Naive B cell (primary cell): ENCODE measurements at regions not wholly inside any gene's neighbourhood (a gene's known extent, or its start where the extent isn't known, plus 50 kb on each side); places are given as distances from the start of the nearest gene placed in this dataset.
"Not testable (repeated sequence)": the region's sequence is repeated elsewhere in the genome, so short reads cannot be mapped to it uniquely, and the experiment has no call there.

ENCODE experiments used
- ATAC-seq, 2 donors: fragments of 150-1000 bp; cut with Tn5 transposase; 2 replicates each; pipeline ENCODE4 v1.10.0; 2021; ENCODE audit warnings: low read depth in 2 of 2, mild to moderate bottlenecking in 2 of 2, moderate library complexity in 2 of 2
- DNase-seq: peaks from one replicate; pipeline ENCODE4 v3.0.0; 2022
- H3K27ac Mint-ChIP-seq, 6 donors: one replicate each; pipeline ENCODE4 v1.8.0; 2020 to 2022; ENCODE audit warnings: mild to moderate bottlenecking in 6 of 6, mixed read lengths in 6 of 6, moderate library complexity in 5 of 6, inconsistent platforms in 2 of 6
- H3K27me3 Mint-ChIP-seq, 3 donors: one replicate each; pipeline ENCODE4 v1.8.0; 2021 to 2022; ENCODE audit warnings: mixed read lengths in 3 of 3, mild to moderate bottlenecking in 1 of 3
- H3K36me3 Mint-ChIP-seq, 2 donors: one replicate each; pipeline ENCODE4 v1.8.0; 2020 to 2022; ENCODE audit warnings: mixed read lengths in 2 of 2, inconsistent platforms in 1 of 2, mild to moderate bottlenecking in 1 of 2
- H3K4me1 Mint-ChIP-seq, 3 donors: one replicate each; pipeline ENCODE4 v1.8.0; 2020 to 2022; ENCODE audit warnings: mixed read lengths in 3 of 3, inconsistent platforms in 1 of 3, mild to moderate bottlenecking in 1 of 3, moderate library complexity in 1 of 3
- H3K4me3 Mint-ChIP-seq, 8 donors: one replicate each; pipeline ENCODE4 v1.8.0; 2020 to 2022; ENCODE audit warnings: mild to moderate bottlenecking in 8 of 8, mixed read lengths in 8 of 8, moderate library complexity in 8 of 8, inconsistent platforms in 2 of 8
- H3K9me3 Mint-ChIP-seq, 7 donors: one replicate each; pipeline ENCODE4 v1.8.0; 2020 to 2022; ENCODE audit warnings: mixed read lengths in 7 of 7, mild to moderate bottlenecking in 5 of 7, inconsistent platforms in 2 of 7, moderate library complexity in 1 of 7

DNA sequence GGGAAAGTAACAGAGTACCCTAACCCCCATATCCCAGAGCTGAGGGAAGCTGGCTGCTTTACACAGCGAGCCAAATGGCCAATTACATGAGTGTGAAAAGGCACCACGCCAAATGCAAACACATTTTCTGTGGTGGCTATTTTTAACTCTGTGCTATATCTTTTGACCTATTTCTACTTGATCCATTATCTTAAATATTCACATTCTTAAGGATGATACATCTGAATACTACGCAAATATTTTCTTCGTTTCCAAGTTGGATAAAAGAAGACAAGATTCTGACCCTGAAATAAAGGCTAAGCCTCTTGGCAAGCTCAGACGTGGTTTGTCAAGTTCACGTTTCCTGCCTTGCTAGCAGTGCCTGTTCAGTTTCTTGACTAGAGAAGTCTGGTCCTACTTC lies 146.7 kb upstream of the TMEM196 start:
- H3K27me3 Mint-ChIP-seq: no peaks in the 10 kb centered on the region
- no peak overlapping the region for H3K4me3 Mint-ChIP-seq
- DNase-seq (no peak), ATAC-seq (no peak)
- H3K36me3 Mint-ChIP-seq: no peaks in the 10 kb centered on the region
- no peak overlapping the region for H3K27ac Mint-ChIP-seq
- peaks cover 0 to 3% (median 0%) of the 10 kb centered on the region in 7 donors for H3K9me3 Mint-ChIP-seq
- H3K4me1 Mint-ChIP-seq: no peaks in the 10 kb centered on the region

DNA sequence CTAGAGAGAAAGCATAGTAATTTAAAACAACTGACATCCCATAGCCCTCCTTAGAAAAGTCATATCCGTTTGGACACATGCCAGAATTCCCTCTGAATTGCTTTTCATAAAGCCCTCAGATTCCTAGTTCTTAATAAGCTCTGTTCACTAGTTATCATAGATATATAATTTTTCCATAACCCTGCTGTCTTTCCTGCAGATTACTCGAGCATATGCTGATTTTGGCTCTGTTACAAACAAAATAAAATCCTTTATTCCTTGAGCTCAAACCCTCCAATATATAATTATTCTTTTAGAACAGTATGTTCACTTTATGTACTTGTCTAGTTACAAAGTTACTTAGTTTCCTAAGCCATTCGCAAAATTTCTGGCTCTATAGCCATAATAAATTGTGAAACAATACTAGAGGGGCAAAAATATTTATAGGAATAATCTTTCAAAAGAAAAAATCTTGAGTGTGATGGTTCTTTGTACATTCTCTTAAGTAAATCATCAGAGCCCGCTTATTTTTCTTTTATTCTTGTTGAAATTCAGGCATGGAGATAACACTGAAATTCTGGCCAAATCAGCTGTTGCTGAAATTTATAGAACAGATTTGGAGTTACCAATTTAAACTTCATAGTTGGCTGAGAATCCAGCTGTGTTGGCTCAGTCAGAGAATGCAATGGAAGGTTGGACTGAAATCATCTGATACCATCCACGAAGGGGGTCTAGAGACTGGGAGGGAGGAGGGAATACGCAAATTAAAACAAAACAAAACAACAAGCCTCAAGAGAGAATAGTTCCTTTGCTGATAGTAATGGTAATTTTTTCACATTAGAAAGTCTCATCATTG lies 146.1 kb upstream of the TMEM196 start:
- peaks cover 0 to 3% (median 0%) of the 10 kb centered on the region in 7 donors for H3K9me3 Mint-ChIP-seq
- ATAC-seq (no peak), DNase-seq (no peak)
- no peaks in the 10 kb centered on the region for H3K36me3 Mint-ChIP-seq
- H3K27ac Mint-ChIP-seq: no peak overlapping the region
- H3K27me3 Mint-ChIP-seq: no peaks in the 10 kb centered on the region
- no peak overlapping the region for H3K4me3 Mint-ChIP-seq
- H3K4me1 Mint-ChIP-seq: no peaks in the 10 kb centered on the region

DNA sequence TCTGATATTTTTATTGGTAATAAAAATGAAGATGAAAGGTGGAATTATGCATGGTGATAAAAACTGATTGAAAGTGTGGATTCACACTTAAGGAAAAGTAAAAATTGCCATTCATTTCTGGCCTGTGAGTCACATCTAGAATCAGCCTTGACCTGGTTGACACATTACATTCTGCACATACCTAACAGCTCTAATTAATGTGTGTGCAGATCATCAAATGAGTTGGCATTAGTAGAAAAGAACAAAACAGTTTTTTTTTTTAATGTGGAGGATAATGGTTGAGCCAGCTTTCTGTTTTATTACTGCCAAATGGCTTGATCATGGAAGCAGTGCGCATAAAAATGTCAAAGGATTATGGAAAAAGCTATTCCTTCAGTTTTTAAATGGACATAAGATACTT lies 142.6 kb upstream of the TMEM196 start:
- no peak overlapping the region for H3K4me3 Mint-ChIP-seq
- no peaks in the 10 kb centered on the region for H3K27me3 Mint-ChIP-seq
- no peaks in the 10 kb centered on the region for H3K4me1 Mint-ChIP-seq
- H3K36me3 Mint-ChIP-seq: no peaks in the 10 kb centered on the region
- DNase-seq (no peak), ATAC-seq (no peak)
- H3K27ac Mint-ChIP-seq: no peak overlapping the region
- no peaks in the 10 kb centered on the region for H3K9me3 Mint-ChIP-seq

DNA sequence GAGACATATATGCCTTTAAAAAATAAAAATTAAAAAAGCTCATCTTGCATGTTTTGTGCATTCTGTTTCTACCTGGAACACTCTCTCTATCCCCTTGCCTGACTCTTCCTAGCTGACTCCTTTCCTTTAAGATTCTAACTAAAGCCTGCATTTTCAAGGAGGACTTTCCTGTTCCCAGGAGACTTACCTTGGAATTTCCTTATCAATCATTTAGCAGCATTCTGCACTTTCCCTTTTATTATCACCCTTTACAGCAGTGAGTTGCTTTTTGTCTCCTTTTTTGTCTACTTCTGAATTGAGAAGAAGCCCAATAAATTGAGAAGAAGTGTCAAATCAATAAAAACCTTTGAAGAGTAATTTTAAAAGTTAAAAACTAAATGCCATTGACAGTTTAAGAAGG lies 142.2 kb upstream of the TMEM196 start:
- H3K36me3 Mint-ChIP-seq: no peaks in the 10 kb centered on the region
- no peak for ATAC-seq
- no peaks in the 10 kb centered on the region for H3K4me1 Mint-ChIP-seq
- H3K27ac Mint-ChIP-seq: no peak overlapping the region
- no peak for DNase-seq
- H3K9me3 Mint-ChIP-seq: no peaks in the 10 kb centered on the region
- H3K27me3 Mint-ChIP-seq: no peaks in the 10 kb centered on the region
- H3K4me3 Mint-ChIP-seq: no peak overlapping the region

DNA sequence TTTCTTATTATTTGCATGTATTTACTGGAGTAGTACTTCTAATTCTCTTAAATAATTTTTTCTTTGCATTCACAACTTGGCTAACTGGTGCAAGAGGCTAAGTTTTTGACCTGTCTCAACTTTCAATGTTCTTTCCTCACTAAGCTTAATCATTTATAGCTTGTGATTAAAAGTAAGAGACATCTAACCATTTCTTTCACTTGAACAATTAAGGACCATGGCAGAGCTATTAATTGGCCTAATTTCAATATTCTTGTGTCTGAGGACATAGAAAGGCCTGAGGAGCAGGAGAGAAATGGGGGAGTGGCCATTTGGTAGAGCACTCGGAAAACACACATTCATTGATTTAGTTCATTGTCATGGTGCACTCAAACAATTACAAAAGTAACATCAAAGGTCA lies 141.4 kb upstream of the TMEM196 start:
- Mint-ChIP-seq H3K4me3 (no peak overlapping the region), H3K27me3 (no peaks in the 10 kb centered on the region), H3K36me3 (no peaks in the 10 kb centered on the region), H3K9me3 (peaks cover 0 to 6% (median 0%) of the 10 kb centered on the region in 7 donors), H3K27ac (no peak overlapping the region), H3K4me1 (no peaks in the 10 kb centered on the region)
- DNase-seq (no peak), ATAC-seq (no peak)

DNA sequence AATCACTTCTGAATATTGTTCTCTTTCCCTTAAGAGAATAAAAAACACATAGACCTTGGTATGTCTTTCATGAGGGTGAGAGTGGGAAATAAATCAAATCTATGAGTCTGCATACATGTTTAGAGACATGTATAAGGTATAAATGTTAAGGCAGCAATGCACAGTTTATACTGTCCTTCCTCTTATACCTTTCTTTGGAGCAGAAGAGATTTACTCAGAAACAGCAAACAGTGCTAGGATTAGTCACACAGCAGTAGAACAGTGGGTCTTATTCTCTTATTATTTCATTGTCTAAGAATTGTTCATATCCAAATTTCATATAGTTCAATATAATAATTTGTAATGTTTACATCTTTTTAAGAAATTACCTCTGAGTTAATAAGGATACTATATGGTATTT lies 126.7 kb upstream of the TMEM196 start:
- H3K27me3 Mint-ChIP-seq: no peaks in the 10 kb centered on the region
- ATAC-seq (no peak), DNase-seq (no peak)
- no peaks in the 10 kb centered on the region for H3K4me1 Mint-ChIP-seq
- no peaks in the 10 kb centered on the region for H3K36me3 Mint-ChIP-seq
- peaks cover 8 to 23% (median 17%) of the 10 kb centered on the region in 7 donors for H3K9me3 Mint-ChIP-seq
- H3K4me3 Mint-ChIP-seq: no peak overlapping the region
- no peak overlapping the region for H3K27ac Mint-ChIP-seq

DNA sequence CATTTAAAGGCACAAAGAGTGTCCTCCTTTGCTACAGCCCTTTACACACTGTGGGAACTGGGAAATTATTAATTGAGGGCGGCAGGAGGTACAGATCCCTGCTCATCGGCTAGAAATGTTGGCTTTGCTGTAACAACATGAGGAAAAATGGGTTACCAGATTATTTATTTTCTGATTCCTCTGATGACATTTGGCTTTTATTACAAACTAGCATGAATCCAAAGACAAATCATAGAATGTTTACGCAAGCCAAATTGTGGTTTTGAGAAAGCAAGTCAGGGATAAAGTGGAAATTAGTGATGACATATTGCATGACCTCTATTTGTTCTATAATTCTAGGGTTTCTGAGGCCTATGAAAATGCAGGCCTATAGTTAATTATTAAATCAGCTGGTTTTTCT lies 126.1 kb upstream of the TMEM196 start:
- Mint-ChIP-seq H3K4me1 (no peaks in the 10 kb centered on the region), H3K9me3 (peaks cover 6 to 19% (median 15%) of the 10 kb centered on the region in 7 donors)
- no peak for ATAC-seq

DNA sequence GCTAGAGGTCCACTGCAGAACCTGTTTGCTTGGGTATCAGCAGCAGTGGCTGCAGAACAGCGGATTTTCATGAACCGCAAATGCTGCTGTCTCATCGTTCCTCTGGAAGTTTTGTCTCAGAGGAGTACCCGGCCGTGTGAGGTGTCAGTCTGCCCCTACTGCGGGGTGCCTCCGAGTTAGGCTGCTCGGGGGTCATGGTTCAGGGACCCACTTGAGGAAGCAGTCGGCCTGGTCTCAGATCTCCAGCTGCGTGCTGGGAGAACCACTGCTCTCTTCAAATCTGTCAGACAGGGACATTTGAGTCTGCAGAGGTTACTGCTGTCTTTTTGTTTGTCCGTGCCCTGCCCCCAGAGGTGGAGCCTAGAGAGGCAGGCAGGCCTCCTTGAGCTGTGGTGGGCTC lies 109.5 kb upstream of the TMEM196 start:
- H3K27me3 Mint-ChIP-seq, H3K27ac Mint-ChIP-seq, H3K4me1 Mint-ChIP-seq, H3K4me3 Mint-ChIP-seq, H3K36me3 Mint-ChIP-seq, ATAC-seq, DNase-seq: not testable (repeated sequence)
- peaks cover 7 to 34% (median 16%) of the 10 kb centered on the region in 7 donors for H3K9me3 Mint-ChIP-seq

More for the DNA sequence above, 126.1 kb upstream of the TMEM196 start:
- no peaks in the 10 kb centered on the region for H3K27me3 Mint-ChIP-seq
- H3K27ac Mint-ChIP-seq: no peak overlapping the region
- no peak for DNase-seq
- no peak overlapping the region for H3K4me3 Mint-ChIP-seq
- H3K36me3 Mint-ChIP-seq: no peaks in the 10 kb centered on the region

DNA sequence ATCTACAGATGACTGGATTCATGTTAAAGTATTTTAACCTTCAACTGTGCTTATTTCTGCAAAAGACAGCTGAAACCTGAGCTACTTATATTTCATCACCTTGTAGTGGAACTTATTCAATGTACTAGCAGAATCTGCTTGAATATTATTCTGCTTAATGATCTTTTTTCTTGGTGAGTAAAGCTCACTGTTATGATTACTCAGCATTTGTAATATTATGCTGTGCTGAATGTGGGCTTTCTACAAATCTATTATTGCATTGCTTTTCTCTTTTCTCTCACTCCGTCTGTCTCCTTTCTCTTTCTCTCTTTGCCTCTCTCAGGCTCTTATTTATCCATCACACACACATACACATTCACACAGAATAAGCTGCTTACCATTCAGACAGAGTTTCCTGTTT lies 98.7 kb upstream of the TMEM196 start:
- H3K27me3 Mint-ChIP-seq: peaks cover 0 to 13% (median 4%) of the 10 kb centered on the region in 3 donors
- no peak overlapping the region for H3K27ac Mint-ChIP-seq
- peaks cover 0 to 7% (median 0%) of the 10 kb centered on the region in 7 donors for H3K9me3 Mint-ChIP-seq
- no peak overlapping the region for H3K4me3 Mint-ChIP-seq
- no peak for DNase-seq
- no peak for ATAC-seq
- H3K36me3 Mint-ChIP-seq: no peaks in the 10 kb centered on the region
- no peaks in the 10 kb centered on the region for H3K4me1 Mint-ChIP-seq

DNA sequence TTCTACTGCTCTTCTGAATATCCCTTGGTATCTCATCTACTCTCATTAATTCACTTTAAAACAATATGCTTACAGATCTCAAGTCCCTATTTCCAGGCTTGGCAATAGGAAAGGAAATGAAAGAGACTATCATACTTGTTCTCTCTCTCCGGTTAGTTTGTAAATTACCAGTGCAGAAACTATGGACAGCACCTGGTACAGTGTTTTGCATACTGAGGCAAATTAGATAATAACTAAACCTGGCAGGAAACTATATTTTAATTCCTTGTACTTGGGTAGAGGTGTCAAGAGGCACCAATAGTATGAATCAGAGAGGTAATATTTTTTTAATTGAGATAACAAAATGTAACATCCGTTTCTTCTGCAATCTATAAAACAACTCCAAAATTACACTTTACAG lies 97.7 kb upstream of the TMEM196 start:
- Mint-ChIP-seq H3K27ac (peak overlapping the region in 1 of 6 donors; percentile 63), H3K36me3 (no peaks in the 10 kb centered on the region), H3K4me3 (no peak overlapping the region), H3K4me1 (no peaks in the 10 kb centered on the region), H3K9me3 (peaks cover 0 to 7% (median 0%) of the 10 kb centered on the region in 7 donors), H3K27me3 (peaks cover 0 to 13% (median 4%) of the 10 kb centered on the region in 3 donors)
- no peak for ATAC-seq
- DNase-seq: no peak

DNA sequence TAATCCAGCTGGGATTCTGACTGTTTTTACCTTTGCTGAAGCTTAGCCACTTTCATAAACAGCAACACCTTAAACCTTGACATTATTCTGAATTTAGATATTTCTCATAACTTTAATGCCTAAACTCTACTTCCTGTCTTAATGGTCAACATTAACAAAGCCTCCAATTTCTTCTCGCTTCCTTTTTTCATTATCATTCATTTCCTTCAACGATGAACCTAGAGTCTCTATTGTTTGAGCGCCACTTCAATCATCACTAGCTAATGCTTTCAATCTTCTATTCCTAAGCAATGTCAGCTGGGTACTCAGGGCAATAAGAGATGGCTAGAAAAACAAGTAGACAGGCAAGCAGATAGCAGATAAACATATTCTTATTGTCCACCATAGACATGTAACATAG lies 96.6 kb upstream of the TMEM196 start:
- Mint-ChIP-seq H3K4me1 (no peaks in the 10 kb centered on the region), H3K27me3 (peaks cover 0 to 13% (median 4%) of the 10 kb centered on the region in 3 donors), H3K4me3 (no peak overlapping the region), H3K9me3 (peaks cover 0 to 7% (median 0%) of the 10 kb centered on the region in 7 donors), H3K36me3 (no peaks in the 10 kb centered on the region), H3K27ac (no peak overlapping the region)
- no peak for DNase-seq
- ATAC-seq: no peak

DNA sequence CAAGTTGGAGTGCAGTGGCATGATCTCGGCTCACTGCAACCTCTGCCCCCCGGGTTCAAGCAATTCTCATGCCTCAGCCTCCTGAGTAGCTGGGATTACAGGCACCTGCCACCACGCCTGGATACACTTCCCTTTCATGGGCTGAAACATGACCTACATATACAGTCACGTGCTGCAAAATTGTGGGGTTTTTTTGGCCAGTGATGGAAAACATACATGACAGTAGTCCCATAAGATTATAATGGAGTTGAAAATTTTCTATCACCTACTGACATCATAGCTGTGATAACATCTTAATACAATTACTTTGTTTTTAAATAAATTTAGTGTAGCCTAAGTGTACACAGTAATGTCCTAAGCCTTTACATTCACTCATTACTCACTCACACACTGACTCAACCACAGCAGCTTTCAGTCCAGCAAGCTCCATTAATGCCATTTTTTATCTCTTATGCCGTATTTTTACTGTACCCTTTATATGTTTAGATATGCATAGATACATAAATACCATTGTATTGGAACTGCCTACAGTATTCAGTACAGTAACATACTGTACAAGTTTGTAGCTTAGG lies 79.9 kb upstream of the TMEM196 start:
- Mint-ChIP-seq H3K27me3 (peaks cover 0 to 6% (median 4%) of the 10 kb centered on the region in 3 donors), H3K4me1 (no peaks in the 10 kb centered on the region), H3K27ac (no peak overlapping the region), H3K4me3 (no peak overlapping the region), H3K9me3 (peaks cover 0 to 2% (median 0%) of the 10 kb centered on the region in 7 donors), H3K36me3 (no peaks in the 10 kb centered on the region)
- ATAC-seq: no peak
- no peak for DNase-seq

DNA sequence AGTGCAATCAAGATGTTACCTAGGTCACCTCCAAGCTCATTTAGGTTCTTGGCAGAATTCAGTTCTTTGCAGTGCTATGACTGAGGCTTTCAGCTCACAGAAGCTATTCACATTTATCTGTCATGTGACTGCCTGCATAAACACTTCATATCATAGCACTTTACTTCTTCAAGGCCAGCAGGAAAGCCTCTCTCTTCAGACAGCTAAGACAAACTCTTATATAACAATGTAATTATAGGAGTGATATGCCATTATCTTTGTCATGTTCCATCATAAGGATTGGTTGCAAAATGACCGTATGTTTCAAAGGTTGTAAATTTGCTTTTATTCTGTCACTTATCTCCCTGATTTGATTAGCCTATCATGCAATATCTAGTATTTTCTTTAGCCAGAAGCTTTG lies 78.8 kb upstream of the TMEM196 start:
- Mint-ChIP-seq H3K9me3 (peaks cover 0 to 2% (median 0%) of the 10 kb centered on the region in 7 donors), H3K36me3 (no peaks in the 10 kb centered on the region), H3K4me3 (no peak overlapping the region), H3K4me1 (no peaks in the 10 kb centered on the region), H3K27me3 (peaks cover 0 to 6% (median 0%) of the 10 kb centered on the region in 3 donors), H3K27ac (no peak overlapping the region)
- no peak for DNase-seq
- no peak for ATAC-seq

DNA sequence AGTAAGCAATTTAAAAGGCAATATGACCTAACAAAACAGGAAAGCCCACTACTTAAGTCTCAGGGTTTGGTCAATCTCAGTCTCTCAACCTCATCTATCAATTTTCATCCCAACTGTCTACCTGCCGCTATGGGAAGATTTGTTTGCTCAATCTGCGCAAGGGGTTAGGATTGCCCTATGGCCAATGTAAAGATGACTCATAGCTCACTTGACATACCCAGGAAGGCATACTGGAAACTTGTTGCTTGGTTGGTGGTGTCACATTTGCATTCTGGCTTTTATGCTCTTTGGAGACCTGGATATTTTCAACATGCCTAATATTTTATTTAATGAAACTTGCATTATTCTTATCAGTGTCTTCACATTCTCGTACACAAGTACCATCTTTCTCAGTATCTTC lies 78.1 kb upstream of the TMEM196 start:
- Mint-ChIP-seq H3K9me3 (peaks cover 0 to 2% (median 0%) of the 10 kb centered on the region in 7 donors), H3K27me3 (peaks cover 0 to 3% (median 0%) of the 10 kb centered on the region in 3 donors), H3K27ac (no peak overlapping the region), H3K36me3 (no peaks in the 10 kb centered on the region), H3K4me1 (no peaks in the 10 kb centered on the region), H3K4me3 (no peak overlapping the region)
- no peak for ATAC-seq
- DNase-seq: no peak
